GM12878 (cell line): ENCODE measurements at regions not wholly inside any gene's neighbourhood (a gene's known extent, or its start where the extent isn't known, plus 50 kb on each side); places are given as distances from the start of the nearest gene placed in this dataset.

Experiments
- ATAC-seq: fragments of 200-7000 bp; cut with Tn5 transposase; 3 replicates; pipeline ENCODE4 v1.9.1; 2020; ENCODE audit warnings: mild to moderate bottlenecking, moderate library complexity
- BruUV-seq: library from RNA; stranded (reverse); fragments of 400-500 nt; replicated peaks from 2 replicates; lab custom pipeline; 2021; lab: Mats Ljungman, UMichigan
- CTCF ChIA-PET: fragments of 300-600 bp; sonication (Branson Sonifier 250); formaldehyde crosslinking; extraction: SDS; loops from one replicate; lab custom pipeline; 2021; ENCODE audit warnings: inconsistent platforms; lab: Yijun Ruan, JAX
- POLR2A ChIA-PET: fragments of 350-600 bp; formaldehyde crosslinking; extraction: SDS; loops from one replicate; lab custom pipeline; 2021; ENCODE audit warnings: inconsistent platforms; lab: Charles Lee
- RAD21 ChIA-PET: fragments of 300-600 bp; sonication (Branson Sonifier 250); formaldehyde crosslinking; loops from one replicate; lab custom pipeline; 2023; ENCODE audit warnings: antibody characterized with exemption; ENCODE audit not compliant: unreplicated experiment; lab: Charles Lee
- SMC1A ChIA-PET: fragments of 300-600 bp; sonication (Branson Sonifier 250); formaldehyde crosslinking; loops from one replicate; lab custom pipeline; 2023; ENCODE audit not compliant: unreplicated experiment, uncharacterized antibody; lab: Charles Lee
- DNase-seq: peaks from one replicate; pipeline ENCODE4 v3.0.0-alpha.2; 2011; ENCODE audit warnings: low read depth, low spot score
- FAIRE-seq: peaks from 3 replicates; lab custom pipeline; 2011; peaks lifted over from hg19 to GRCh38; lab: Jason Lieb, UNC
- H2AFZ ChIP-seq: 2 replicates; pipeline ENCODE4 v1.6.0; 2011; ENCODE audit warnings: low read depth, low read length, control low read depth; ENCODE audit not compliant: control insufficient read depth
- H3K27ac ChIP-seq: 2 replicates; pipeline ENCODE4 v1.5.1; 2011; ENCODE audit warnings: control low read depth; ENCODE audit not compliant: control insufficient read depth, insufficient read depth
- H3K27me3 ChIP-seq, 2 experiments: replicated peaks in 1 of 2; 2 replicates each; pipeline versions ENCODE4 v1.6.0 to v1.6.1; 2011; ENCODE audit warnings: low read length in 1 of 2; ENCODE audit not compliant: control insufficient read depth in 2 of 2, insufficient read depth in 2 of 2
- H3K36me3 ChIP-seq, 2 experiments: 2 replicates each; pipeline ENCODE4 v1.5.1; 2011; ENCODE audit warnings: low read length in 1 of 2; ENCODE audit not compliant: control insufficient read depth in 2 of 2, insufficient read depth in 2 of 2
- H3K4me1 ChIP-seq: 2 replicates; pipeline ENCODE4 v1.6.1; 2011; ENCODE audit warnings: mild to moderate bottlenecking, low read length, moderate library complexity, mixed read lengths; ENCODE audit not compliant: control insufficient read depth, insufficient read depth
- H3K4me2 ChIP-seq: 2 replicates; pipeline ENCODE4 v1.6.0; 2011; ENCODE audit warnings: control low read depth; ENCODE audit not compliant: control insufficient read depth, insufficient read depth
- H3K4me3 ChIP-seq: fragments of 200-600 bp; sonication (generic); 2 replicates; pipeline ENCODE4 v1.5.1; 2016
- H3K79me2 ChIP-seq: 2 replicates; pipeline ENCODE4 v1.6.0; 2011; ENCODE audit warnings: low read length; ENCODE audit not compliant: control insufficient read depth, insufficient read depth
- H3K9ac ChIP-seq: 2 replicates; pipeline ENCODE4 v1.8.0; 2011; ENCODE audit warnings: low read length, control low read depth, mixed read lengths; ENCODE audit not compliant: control insufficient read depth, insufficient read depth
- H3K9me3 ChIP-seq: replicated peaks from 3 replicates; pipeline ENCODE4 v1.5.1; 2011; ENCODE audit warnings: mild to moderate bottlenecking, low read length; ENCODE audit not compliant: control insufficient read depth, insufficient read depth
- H4K20me1 ChIP-seq: 2 replicates; pipeline ENCODE4 v1.6.0; 2011; ENCODE audit not compliant: control insufficient read depth, insufficient read depth
- ATF7 ChIP-seq: fragments of 450-650 bp; IDR thresholded peaks from 2 replicates; pipeline ENCODE4 v1.6.1; 2016; ENCODE audit warnings: low read depth, mild to moderate bottlenecking
- BRCA1 ChIP-seq: IDR thresholded peaks from 2 replicates; pipeline ENCODE4 v1.6.1; 2011; ENCODE audit warnings: low read depth, low read length, improper control_type of control experiment
- EED ChIP-seq: sonication (generic); IDR thresholded peaks from 2 replicates; pipeline ENCODE4 v1.6.1; 2016; ENCODE audit warnings: antibody characterized with exemption, low read depth
- MEF2A ChIP-seq: IDR thresholded peaks from 2 replicates; pipeline ENCODE4 v1.6.1; 2011; ENCODE audit warnings: low read depth, mild to moderate bottlenecking, low read length, moderate library complexity; ENCODE audit not compliant: insufficient read depth
- MEF2B ChIP-seq: fragments of 450-650 bp; IDR thresholded peaks from 2 replicates; pipeline ENCODE4 v1.6.1; 2018; ENCODE audit warnings: mild to moderate bottlenecking, moderate library complexity; ENCODE audit not compliant: partially characterized antibody, poor library complexity, severe bottlenecking
- NR2C1 ChIP-seq: fragments of 450-650 bp; IDR thresholded peaks from 2 replicates; pipeline ENCODE4 v1.6.1; 2017; ENCODE audit warnings: antibody characterized with exemption, mild to moderate bottlenecking, moderate library complexity
- POLR2AphosphoS5 ChIP-seq: IDR thresholded peaks from 2 replicates; pipeline ENCODE4 v1.6.1; 2011; ENCODE audit warnings: mild to moderate bottlenecking, low read length, inconsistent platforms
- SPI1 ChIP-seq: IDR thresholded peaks from 2 replicates; pipeline ENCODE4 v1.6.1; 2011; ENCODE audit warnings: low read depth, mild to moderate bottlenecking, low read length, moderate library complexity, borderline replicate concordance; ENCODE audit not compliant: insufficient read depth
- TCF7 ChIP-seq: IDR thresholded peaks from 2 replicates; pipeline ENCODE4 v1.6.1; 2014; ENCODE audit warnings: antibody characterized with exemption, borderline replicate concordance
- WRNIP1 ChIP-seq: IDR thresholded peaks from 2 replicates; pipeline ENCODE4 v1.6.1; 2011; ENCODE audit warnings: low read depth, low read length, improper control_type of control experiment, borderline replicate concordance
- YBX1 ChIP-seq: fragments of 450-650 bp; IDR thresholded peaks from 2 replicates; pipeline ENCODE4 v1.6.1; 2016; ENCODE audit warnings: antibody characterized with exemption
- ZZZ3 ChIP-seq: IDR thresholded peaks from 2 replicates; pipeline ENCODE4 v1.6.1; 2011; ENCODE audit warnings: low read depth; ENCODE audit not compliant: control insufficient read depth, insufficient read length
- WGBS: methylation state at CpG from one replicate; pipeline ENCODE4 v1.1.6; 2016; ENCODE audit warnings: low lambda C conversion rate; ENCODE audit not compliant: insufficient replicate concordance, insufficient coverage; ENCODE audit errors: missing lambda C conversion rate; 5-methylcytosine and 5-hydroxymethylcytosine counted together
- in situ Hi-C: fragments of 300-500 bp; cut with MboI; formaldehyde crosslinking; loops from 9 replicates; pipeline ENCODE4 v1.14.3; 2018; ENCODE audit warnings: mixed read lengths
- intact Hi-C: fragments of 100-400 bp; cut with micrococcal nuclease; formaldehyde crosslinking; loops from one replicate; pipeline ENCODE4 v1.14.2; 2022; ENCODE audit not compliant: unreplicated experiment
- TF ChIP-seq, protein P1 (sequence below): IDR thresholded peaks from 2 replicates; pipeline ENCODE4 v1.6.1; 2011; ENCODE audit warnings: borderline replicate concordance, low read depth, mild to moderate bottlenecking, moderate library complexity, low read length; ENCODE audit not compliant: insufficient read depth, poor library complexity, severe bottlenecking
- TF ChIP-seq, protein P2 (sequence below): fragments of 150-350 bp; IDR thresholded peaks from 2 replicates; pipeline ENCODE4 v1.6.1; 2014; ENCODE audit warnings: mild to moderate bottlenecking, low read depth, low read length

DNA sequence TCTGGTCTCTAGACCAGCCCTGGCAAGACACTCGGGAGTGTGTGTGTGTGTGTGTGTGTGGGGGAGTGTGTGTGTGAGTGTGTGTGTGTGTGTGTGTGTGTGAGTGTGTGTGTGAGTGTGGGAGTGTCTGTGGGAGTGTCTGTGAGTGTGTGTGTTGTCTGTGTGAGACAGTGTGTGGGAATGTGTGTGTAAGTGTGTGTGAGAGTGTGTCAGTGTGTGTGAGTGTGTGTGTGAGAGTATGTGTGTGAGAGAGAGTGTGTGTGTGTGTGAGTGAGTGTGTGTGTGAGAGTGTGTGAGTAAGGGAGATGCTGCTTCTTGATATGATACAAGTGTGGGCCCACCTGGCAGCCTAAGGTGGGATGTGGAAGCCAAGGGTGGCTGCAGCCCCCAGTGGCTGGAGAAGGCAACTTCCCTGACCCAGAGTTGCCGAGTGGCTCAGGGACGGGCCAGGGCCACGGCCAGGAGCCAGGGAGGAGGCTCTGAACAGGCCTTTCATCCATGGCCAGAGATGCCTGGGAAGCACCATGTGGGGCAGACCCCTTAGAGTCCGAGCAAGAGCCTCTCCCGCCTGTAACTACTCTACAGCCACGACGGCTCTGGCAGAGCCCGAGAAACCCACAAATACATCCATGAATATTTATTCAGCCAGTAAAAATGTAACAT is 159.3 kb upstream of the MYCN start:
- no peaks in the 10 kb centered on the region for H4K20me1 ChIP-seq
- ATAC-seq: peak; percentile 41; the same call in 2 of the 3 replicates
- SMC1A ChIA-PET: no interaction called here
- intact Hi-C loops: no loop called here
- no peak overlapping the region for H3K4me2 ChIP-seq
- RAD21 ChIA-PET: no interaction called here
- TF ChIP-seq, protein P1, sequence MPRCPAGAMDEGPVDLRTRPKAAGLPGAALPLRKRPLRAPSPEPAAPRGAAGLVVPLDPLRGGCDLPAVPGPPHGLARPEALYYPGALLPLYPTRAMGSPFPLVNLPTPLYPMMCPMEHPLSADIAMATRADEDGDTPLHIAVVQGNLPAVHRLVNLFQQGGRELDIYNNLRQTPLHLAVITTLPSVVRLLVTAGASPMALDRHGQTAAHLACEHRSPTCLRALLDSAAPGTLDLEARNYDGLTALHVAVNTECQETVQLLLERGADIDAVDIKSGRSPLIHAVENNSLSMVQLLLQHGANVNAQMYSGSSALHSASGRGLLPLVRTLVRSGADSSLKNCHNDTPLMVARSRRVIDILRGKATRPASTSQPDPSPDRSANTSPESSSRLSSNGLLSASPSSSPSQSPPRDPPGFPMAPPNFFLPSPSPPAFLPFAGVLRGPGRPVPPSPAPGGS: peak; percentile 50
- no peak for TF ChIP-seq BRCA1
- TF ChIP-seq, all 136 proteins: peak for 1
- FAIRE-seq: no peak
- no peak for DNase-seq
- in situ Hi-C loops: no loop called here
- Histone ChIP-seq H3K4me3 (no peak overlapping the region), H3K36me3 (no peaks in the 10 kb centered on the region), H3K9me3 (no peaks in the 10 kb centered on the region), H3K4me1 (no peaks in the 10 kb centered on the region), H3K27ac (no peak overlapping the region), H3K79me2 (no peaks in the 10 kb centered on the region), H3K9ac (no peak overlapping the region), H3K27me3 (no peaks in the 10 kb centered on the region; a peak in 1 of 4 replicates), H2AFZ (no peak overlapping the region)
- WGBS: 25% methylated on average over 9 of the region's 9 CpGs
- no TSS peak for BruUV-seq
- ChIA-PET POLR2A (no interaction called here), CTCF (no interaction called here)

DNA sequence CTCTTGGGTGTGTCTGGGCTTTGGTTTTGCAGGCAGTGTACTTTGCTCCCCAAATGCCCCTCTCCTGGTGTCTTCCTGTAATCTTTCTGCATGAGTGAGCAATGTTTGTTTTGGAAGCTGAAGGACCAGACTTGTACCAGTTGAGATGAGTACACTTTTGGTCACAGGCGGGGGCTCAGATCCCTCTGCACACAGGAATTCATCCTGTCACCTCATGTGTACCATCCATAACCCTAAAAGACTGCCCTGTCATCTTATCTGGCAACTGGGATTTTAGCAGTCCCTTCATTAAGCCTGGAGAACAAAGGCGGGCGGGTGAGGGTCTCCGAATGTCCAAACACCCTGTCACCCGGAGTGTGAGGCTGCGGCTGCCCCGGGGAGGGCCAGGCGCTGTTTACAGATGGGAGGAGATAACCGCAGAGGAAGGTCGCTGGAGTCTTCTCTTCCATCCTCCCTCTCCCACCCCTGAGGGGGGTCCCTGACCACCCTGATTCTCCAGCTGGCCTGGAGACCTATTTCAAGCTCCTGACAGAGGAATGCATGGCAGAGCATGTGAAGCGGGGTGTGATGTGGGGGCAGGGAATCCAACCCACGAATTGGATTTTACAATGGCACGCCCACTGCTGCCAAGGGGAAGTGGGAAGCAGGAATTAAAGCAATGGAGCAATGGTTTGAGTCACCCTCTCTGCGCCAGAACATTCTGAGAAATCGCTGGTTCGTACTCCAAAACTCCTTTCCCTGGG is 158.2 kb upstream of the MYCN start:
- BruUV-seq: no TSS peak
- no peak overlapping the region for H2AFZ ChIP-seq
- no peaks in the 10 kb centered on the region; a peak in 1 of 4 replicates for H3K27me3 ChIP-seq
- H3K4me2 ChIP-seq: no peak overlapping the region
- intact Hi-C loops (no loop called here), in situ Hi-C loops (no loop called here)
- SMC1A ChIA-PET: no interaction called here
- no peak overlapping the region for H3K4me3 ChIP-seq
- no peak overlapping the region for H3K27ac ChIP-seq
- DNase-seq (no peak), FAIRE-seq (no peak), ATAC-seq (no peak)
- CTCF ChIA-PET: interaction anchor here (0.5 kb wide), 1 partner anchor 86 kb away, joined by 3 read pairs; no protein-coding TSS in a partner anchor
- WGBS: 27% methylated on average over 16 of the region's 16 CpGs
- POLR2A ChIA-PET: no interaction called here
- H3K9ac ChIP-seq: no peak overlapping the region
- no peaks in the 10 kb centered on the region for H3K79me2 ChIP-seq
- no peaks in the 10 kb centered on the region for H3K9me3 ChIP-seq
- RAD21 ChIA-PET: no interaction called here
- H3K36me3 ChIP-seq: no peaks in the 10 kb centered on the region
- no peaks in the 10 kb centered on the region for H4K20me1 ChIP-seq
- H3K4me1 ChIP-seq: no peaks in the 10 kb centered on the region
- TF ChIP-seq NR2C1 (no peak), MEF2A (no peak), ZZZ3 (no peak), YBX1 (no peak), POLR2AphosphoS5 (no peak), SPI1 (no peak), EED (no peak), ATF7 (no peak), MEF2B (no peak), TCF7 (no peak), WRNIP1 (no peak)
- TF ChIP-seq, protein P2, sequence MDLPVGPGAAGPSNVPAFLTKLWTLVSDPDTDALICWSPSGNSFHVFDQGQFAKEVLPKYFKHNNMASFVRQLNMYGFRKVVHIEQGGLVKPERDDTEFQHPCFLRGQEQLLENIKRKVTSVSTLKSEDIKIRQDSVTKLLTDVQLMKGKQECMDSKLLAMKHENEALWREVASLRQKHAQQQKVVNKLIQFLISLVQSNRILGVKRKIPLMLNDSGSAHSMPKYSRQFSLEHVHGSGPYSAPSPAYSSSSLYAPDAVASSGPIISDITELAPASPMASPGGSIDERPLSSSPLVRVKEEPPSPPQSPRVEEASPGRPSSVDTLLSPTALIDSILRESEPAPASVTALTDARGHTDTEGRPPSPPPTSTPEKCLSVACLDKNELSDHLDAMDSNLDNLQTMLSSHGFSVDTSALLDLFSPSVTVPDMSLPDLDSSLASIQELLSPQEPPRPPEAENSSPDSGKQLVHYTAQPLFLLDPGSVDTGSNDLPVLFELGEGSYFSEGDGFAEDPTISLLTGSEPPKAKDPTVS: no peak
